ENCODE measurements at regions not wholly inside any gene's neighbourhood (a gene's known extent, or its start where the extent isn't known, plus 50 kb on each side); places are given as distances from the start of the nearest gene placed in this dataset.

- no peak overlapping the region for H3K4me3 ChIP-seq (ENCODE audit: low read depth, low read length)
- DNase-seq (ENCODE audit: low read depth, low spot score) = no peak
- TF ChIP-seq CTCF (IDR thresholded peaks at IDR 0.05; ENCODE audit: low read depth, low read length) = no peak
- in situ Hi-C loops (cut with HindIII; ENCODE audit: low sequenced_read_pairs) = no loop called here
Measured at GRCh38 chr9:12494411-12494810, 198.8 kb upstream of the TYRP1 start.

DNA sequence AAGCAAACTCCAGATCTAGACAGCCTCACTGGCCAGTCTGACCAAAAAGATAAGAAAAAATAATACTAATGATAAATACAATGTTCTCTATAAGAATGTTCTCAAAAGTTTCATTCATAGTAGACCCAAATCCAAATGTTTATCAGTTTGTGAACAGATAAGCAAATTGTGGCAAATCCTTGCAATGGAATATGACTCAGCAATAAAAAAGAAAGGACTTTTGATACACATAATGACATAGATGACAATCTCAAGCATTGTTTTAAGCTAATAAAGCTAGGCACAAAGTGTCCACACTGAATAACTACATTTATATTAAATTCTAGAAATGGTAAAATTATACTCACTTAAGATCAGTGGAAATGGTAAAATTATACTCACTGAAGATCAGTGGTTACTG is 195.4 kb upstream of the TYRP1 start:
- H3K4me3 ChIP-seq (ENCODE audit: low read depth, low read length) = no peak overlapping the region
- DNase-seq (ENCODE audit: low read depth, low spot score) = no peak
- in situ Hi-C loops (cut with HindIII; ENCODE audit: low sequenced_read_pairs) = no loop called here
- TF ChIP-seq CTCF (IDR thresholded peaks at IDR 0.05; ENCODE audit: low read depth, low read length) = no peak

DNA sequence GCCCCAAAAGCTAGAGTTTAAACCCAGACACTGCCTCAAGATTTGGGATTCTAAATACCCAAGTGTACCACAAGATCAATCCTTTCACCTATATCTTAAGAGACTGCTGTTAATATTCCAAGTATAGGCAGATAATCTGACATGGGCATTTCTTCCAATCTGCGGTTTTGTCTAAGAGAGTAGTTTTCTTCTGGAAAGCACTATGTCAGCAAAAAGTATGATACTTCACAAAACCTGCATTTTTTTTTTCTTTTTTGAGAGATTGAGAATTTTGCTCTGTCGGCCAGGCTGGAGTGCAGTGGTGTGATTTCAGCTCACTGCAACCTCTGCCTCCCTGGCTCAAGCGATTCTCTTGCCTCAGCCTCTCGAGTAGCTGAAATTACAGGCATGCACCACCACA is 190.7 kb upstream of the TYRP1 start:
- H3K4me3 ChIP-seq (ENCODE audit: low read depth, low read length) = no peak overlapping the region
- in situ Hi-C loops (cut with HindIII; ENCODE audit: low sequenced_read_pairs) = no loop called here
- TF ChIP-seq CTCF (IDR thresholded peaks at IDR 0.05; ENCODE audit: low read depth, low read length) = no peak
- DNase-seq (ENCODE audit: low read depth, low spot score) = no peak

DNA sequence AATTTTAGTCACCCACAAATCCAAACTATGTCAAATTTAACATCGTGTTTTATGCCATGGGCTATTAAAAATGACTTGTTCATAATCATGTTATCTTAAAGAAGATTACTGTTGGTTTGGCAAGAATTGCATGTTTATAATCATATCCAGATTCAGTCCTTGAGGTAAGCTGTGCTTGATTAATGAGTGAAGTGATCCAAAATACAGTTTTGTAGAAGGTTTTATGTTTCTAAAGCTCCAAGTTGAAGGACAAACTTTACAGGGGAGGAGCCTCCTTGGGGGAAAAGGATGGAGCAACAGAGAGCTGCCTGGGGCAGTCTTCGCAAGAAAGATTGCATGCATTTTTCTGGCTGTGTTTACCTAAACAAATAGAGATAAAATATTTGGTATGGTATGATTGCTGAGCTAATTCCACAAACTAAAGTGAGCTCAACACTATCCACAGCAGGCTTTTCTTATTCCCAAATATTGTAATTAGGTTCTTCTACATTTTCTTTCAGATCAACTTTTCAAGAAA is 189.5 kb upstream of the TYRP1 start:
- in situ Hi-C loops (cut with HindIII; ENCODE audit: low sequenced_read_pairs) = no loop called here
- TF ChIP-seq CTCF (IDR thresholded peaks at IDR 0.05; ENCODE audit: low read depth, low read length) = no peak
- no peak for DNase-seq (ENCODE audit: low read depth, low spot score)
- H3K4me3 ChIP-seq (ENCODE audit: low read depth, low read length) = no peak overlapping the region

DNA sequence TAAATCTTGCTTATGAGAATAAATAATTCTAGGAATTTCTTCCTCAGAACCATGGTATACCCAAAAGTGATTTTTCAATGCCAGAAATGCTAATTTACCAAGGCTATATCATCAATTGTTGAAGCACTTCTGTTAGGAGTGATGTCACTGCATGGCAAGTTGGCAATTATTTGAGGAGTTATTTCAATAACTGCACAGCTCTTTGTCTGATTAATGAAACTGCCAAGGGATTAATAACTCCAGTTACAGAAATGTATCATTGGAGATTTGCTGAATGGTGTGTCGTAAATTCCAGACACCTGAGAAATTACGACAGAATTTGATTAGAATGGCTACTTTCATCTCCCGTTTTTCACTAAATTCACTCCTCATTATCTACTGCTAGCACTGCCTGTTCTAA is 182.6 kb upstream of the TYRP1 start:
- in situ Hi-C loops (cut with HindIII; ENCODE audit: low sequenced_read_pairs) = no loop called here

GRCh38 chr9:12511726-12512125 is 181.5 kb upstream of the TYRP1 start:
- no peak overlapping the region for H3K4me3 ChIP-seq (ENCODE audit: low read depth, low read length)
- in situ Hi-C loops (cut with HindIII; ENCODE audit: low sequenced_read_pairs) = no loop called here
- no peak for TF ChIP-seq CTCF (IDR thresholded peaks at IDR 0.05; ENCODE audit: low read depth, low read length)
- no peak for DNase-seq (ENCODE audit: low read depth, low spot score)

More for the DNA sequence above, 182.6 kb upstream of the TYRP1 start:
- no peak overlapping the region for H3K4me3 ChIP-seq (ENCODE audit: low read depth, low read length)
- TF ChIP-seq CTCF (IDR thresholded peaks at IDR 0.05; ENCODE audit: low read depth, low read length) = no peak
- DNase-seq (ENCODE audit: low read depth, low spot score) = no peak

- H3K4me3 ChIP-seq (ENCODE audit: low read depth, low read length) = no peak overlapping the region
- in situ Hi-C loops (cut with HindIII; ENCODE audit: low sequenced_read_pairs) = no loop called here
- no peak for DNase-seq (ENCODE audit: low read depth, low spot score)
- no peak for TF ChIP-seq CTCF (IDR thresholded peaks at IDR 0.05; ENCODE audit: low read depth, low read length)
Measured at GRCh38 chr9:12516031-12516430, 177.2 kb upstream of the TYRP1 start.

All from astrocyte of the spinal cord (primary cell).